HG03159 (cell line): ENCODE measurements at regions not wholly inside any gene's neighbourhood (a gene's known extent, or its start where the extent isn't known, plus 50 kb on each side); places are given as distances from the start of the nearest gene placed in this dataset.

Experiments
- ATAC-seq: cut with Tn5 transposase; IDR thresholded peaks from one replicate; pipeline ENCODE4 v1.9.1; 2021; ENCODE audit warnings: mild to moderate bottlenecking, moderate library complexity; ENCODE audit not compliant: unreplicated experiment

DNA sequence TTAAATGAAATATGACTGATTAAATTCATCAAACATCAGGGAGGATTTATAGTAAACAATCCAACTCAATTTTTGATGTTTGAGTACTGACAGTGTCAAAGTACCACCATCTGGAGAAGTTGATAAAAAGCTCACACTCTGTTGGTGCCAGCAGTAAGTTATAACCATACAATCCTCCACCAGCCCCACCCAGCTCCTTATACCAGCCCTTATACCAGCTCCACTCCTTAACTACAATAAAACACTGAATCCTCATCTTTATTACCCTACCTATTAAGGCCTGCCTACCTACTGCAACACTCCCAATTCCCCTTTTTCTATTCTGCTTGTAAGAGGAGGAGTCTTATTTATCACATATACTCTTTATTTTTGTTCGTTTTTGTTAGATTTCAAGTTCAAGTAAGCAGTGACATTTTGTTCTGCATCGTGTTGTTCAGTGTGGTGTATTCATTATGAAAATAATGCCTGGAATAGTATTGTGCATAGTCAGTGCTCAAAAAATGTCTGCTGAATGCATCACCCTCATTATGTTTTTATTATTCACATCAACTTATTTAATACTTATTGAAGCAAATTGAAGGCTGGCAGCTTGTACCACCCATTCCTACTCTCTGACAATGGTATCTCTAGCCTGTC is 954.7 kb upstream of the ADGRB3 start:
- ATAC-seq: no peak

DNA sequence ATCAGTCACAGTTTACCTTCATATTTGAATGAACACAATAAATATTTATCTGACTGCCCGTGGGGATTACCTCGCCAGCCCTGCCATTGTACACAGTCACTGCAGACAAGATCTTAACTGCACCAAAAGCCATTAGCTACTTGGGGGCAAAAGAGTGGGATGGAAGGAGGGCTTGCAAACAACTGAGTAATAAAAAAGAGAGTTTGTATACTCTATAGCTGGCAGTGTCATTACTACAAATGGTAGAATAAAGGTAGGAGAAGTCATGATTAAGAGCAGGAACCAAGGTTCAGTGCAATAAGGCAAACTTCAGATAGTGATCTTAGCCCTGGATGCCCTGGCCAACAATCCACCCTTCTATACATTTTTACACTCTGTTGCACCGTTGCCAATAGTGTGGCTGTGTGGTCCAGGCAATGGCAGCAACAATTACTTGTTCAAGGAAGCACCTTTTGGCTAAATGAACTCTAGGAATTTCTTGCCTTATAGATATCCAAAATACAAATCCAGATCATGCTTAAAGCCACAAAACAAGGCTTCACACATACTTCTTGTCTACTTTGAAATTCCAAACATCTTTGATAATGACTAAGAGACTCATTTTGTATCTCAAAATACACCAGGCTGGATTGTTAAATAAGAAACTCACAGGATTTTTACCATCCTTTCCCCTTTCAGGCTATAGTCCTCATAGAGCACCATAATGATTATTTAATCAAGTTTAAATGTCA is 955.4 kb upstream of the ADGRB3 start:
- ATAC-seq: no peak

DNA sequence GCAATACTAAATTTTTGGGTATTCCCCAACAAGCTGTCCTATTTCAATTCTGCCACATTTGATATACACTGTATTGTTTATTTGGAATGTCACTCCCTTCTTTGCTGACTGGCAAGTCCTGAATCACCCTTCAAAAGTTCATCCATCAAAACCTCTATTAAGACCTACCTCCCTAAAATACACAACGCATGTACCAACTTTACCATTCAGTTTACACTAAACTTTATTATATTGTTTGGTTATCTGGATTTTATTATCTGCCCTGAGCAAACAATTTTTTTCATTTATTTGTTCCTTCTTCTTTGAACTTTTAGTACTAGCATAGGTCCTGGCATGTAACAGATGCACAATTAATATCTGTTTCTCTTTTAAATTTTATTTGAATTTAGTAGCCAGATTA is 958.2 kb upstream of the ADGRB3 start:
- ATAC-seq: no peak

DNA sequence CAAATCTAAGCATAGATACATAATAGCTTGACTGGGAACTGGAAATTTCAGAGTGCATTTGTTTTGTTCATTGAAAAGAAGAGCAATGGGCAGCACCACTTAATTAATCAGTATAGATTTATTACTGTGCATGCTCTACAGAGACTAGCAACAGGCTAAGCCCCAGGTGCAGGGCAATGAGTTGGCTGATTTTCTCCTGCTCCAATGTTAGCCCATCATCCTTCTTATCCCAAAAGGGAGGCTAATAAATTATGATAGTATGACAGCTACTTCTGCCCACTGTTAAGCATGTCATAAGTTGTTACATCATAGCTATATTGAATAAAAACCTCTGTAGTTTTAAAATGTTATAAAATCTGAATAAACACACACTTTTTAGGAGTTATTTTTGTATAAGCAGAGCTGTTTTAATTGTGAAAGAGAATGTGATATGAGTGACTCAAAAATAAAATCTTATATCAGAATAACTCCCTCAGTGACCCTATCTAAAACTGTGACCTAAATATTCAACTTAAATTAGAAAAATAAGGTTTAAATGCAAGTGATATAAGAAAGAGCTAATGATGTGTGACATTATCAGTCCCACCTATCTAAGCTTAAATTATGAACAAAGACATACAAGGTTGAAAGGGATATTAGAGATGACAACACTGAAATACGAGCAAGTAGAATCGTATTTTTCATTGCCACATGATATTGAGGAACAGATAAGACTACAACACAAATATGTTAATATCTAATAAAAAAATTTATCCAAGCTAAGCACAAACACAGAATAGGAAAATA is 967.3 kb upstream of the ADGRB3 start:
- ATAC-seq: no peak

DNA sequence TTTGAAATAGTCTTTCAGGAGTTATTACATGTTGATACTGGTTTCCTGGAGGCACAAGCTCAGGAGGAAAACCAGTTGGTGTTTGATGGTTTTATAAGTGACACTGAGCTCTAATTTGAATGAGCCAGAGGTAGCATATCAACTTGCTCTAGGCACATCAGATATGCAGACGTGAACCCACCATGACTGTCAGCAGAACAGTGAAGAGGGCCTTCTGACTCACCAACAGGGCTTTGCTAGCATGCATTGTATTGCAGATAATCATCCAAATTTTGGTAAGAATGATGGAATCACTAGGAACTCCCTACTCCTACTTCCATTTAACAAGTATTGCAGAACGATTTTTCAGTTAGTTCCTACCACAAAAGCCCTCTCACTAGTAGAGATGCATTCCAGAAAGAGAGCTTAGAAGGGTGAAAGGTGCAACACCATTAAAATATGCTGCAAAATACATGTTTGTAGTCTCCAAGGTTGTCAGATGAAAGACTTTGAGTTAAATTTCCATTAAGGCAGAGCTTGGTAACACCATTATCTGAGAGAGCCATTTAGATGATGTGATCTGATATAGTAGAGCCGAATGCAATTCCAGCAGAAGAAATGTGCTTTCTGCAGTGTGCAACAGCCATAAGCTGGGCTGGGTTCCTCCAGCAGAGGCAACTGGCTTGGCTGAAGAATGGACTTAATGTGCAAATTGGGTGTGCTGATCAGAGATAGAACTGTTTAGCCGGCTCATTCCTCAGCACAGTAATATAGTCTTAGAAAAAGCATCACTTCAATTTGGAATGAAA is 968.7 kb upstream of the ADGRB3 start:
- ATAC-seq: no peak

DNA sequence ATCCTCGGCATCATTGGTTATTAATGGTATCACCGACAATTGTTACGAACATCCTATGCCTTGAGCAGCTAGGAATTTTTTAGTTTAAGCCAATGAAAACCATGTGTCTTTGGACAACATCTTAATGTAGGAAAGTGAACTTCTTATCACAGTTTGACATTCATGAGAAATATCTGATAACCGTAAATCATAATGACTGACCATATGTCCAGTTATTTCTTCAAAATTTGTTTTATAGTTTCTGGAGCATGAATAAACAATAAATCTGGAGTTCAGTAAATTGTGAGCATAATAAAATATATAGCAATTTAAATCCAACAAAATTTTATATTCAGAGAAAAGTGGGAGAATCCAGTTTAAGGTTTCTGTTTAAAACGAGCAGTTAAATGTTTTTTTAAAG is 970.1 kb upstream of the ADGRB3 start:
- no peak for ATAC-seq

DNA sequence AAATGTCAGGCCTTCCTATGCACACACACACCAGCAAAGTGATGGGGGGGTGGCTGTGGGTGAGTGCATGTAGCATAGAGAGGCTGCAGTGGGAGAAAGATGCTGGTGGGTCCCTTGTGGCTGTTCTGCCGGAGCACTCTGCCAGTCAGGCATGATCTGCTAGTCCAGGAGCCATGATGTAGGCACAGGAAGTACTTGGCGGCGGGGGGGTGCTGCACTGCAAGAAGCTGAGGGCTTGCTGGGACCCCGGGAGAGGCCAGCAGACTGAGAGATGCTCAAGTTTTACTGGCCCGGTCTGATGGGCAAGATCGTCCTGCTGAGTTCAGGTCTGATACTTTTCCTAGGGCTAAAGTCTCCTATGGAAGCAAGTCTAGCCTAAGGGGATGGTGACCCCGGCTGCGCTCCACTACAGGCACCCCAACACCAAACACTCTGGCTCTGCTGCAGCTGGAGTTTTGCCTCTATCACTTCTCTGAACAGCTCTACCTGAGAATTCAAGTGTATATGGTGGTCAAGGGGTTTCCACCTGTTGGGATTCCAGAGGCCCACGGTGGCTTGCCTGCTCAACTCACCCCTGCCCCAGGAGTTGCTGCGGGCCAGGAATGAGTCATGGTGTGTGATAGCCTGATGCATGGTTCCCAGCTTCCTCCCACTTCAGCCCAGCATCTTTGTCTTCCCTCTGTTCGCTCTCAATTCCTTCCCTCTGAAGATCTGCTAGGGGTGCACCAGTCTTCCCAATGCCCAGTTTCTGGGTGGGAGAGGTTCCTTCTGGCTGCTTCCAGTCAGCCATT is 971.8 kb upstream of the ADGRB3 start:
- no peak for ATAC-seq

DNA sequence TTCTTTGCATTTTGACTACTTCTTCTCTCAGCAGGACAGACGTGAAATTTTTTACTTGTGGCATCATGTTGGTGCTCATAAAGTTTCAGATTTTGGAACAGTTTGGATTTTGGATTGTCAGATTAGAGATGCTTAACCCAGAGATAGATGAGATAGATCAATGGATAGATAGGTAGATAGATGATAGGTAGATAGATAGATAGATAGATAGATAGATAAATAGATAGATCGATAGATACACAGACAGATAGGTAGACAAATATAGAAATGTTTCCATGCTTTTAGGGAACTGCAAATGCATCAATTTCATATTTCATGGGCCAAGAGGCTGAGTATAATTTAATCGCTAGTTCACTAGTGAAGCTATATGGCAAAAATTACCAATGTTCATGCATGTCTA is 981.5 kb upstream of the ADGRB3 start:
- ATAC-seq: no peak

DNA sequence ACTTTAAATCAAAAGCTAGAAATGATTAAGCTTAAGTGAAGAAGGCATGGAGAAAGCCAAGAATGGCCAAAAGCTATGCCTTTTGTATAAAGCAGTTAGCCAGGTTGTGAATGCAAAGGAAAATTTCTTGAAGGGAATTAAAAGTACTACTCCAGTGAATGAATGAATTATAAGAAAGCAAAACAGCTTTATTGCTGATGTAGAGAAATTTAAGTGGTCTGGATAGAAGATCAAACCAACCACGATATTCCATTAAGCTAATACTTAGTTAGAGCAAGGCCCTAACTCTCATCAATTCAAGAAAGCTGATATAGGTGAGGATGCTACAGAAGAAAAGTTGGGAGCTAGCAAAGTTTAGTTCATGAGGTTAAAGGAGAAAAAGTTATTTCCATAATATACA is 988.5 kb upstream of the ADGRB3 start:
- no peak for ATAC-seq

DNA sequence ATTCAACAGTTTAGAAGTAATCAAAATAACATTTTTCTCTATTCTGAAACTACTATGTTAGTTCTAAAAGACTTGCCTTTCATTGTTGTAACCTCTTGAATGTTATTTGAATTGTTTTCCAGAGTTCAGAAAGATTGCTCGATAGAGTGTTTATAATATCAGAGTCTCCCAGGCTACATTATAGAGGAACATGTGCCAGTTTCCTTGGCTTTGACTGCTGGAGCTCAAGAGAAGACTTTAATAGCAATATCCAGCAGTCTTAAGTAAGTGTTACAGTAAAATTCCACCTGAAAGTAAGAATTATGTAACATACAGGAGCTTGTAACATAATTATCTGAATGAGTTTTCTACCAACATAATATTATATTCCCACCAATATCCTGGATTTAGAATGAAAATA is 991.8 kb upstream of the ADGRB3 start:
- no peak for ATAC-seq

DNA sequence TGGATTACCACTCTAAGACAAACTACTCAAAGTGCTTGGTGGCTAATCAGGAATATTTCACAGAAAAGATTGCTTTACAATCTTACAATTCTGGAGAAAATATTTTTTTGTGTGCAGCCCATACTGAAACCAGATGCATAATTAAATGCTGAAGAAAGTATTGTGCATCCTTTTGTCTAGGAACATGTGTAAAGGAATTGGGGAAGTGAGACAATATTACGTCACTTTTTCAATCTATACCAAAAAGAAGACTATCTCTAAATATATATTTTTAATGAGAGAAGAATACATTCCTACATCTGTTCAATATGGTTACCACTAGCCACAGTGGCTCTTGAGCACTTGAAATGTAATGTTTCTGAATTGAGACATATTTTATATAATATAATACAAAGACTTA is 992.5 kb upstream of the ADGRB3 start:
- no peak for ATAC-seq

DNA sequence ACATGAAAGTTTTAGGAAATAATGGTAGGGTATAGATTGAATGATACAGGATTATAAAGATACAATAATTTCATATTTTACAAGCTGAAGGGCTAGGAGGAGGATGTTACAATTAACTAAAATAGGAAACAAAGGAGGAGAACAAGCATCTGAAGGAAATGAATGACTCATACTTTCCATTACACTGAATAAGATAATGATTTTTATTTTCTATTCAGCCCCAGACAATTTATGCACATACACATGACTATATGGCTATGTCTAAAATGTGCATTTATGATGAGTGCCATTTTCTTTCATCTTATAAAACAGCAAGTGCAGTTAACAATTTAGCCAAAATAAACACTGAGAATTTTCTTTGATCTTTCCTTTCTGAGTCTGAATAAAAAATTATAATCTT is 994.6 kb upstream of the ADGRB3 start:
- no peak for ATAC-seq

DNA sequence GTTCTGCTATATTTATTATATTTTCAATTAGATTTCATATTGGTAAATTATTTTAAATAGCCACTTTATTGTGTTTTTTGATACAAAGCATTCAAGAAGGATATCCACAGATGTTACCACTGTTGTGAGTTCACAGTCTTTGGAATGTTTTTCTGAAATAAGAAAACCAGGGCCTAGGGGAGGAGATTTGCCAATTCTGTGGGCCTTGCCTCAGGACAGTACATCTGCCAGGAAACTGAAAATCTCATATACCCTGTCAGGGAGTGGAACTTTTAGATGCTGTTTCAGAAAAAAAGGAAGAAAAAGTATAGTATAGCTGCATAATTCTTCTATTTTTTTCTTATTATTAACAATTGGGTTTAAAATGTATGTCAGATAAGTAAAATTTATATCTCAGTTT is 995.9 kb upstream of the ADGRB3 start:
- no peak for ATAC-seq

DNA sequence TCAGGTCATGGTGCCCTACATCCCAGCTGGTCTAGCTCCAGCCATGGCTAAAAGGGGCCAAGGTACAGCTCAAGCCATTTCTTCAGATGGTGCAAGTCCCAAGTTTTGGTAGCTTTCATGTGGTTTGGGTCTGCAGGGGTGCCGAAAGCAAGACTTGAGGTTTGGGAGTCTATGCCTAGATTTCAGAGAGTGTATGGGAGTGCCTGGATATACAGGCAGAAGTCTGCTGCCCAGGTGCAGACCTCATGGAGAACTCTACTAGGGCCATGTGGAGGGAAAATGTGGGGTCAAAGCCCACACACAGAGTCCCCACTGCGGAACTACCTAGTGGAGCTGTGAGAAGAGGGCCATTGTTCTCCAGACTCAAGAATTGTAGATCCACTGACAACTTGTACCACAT is 1000.9 kb upstream of the ADGRB3 start:
- no peak for ATAC-seq

DNA sequence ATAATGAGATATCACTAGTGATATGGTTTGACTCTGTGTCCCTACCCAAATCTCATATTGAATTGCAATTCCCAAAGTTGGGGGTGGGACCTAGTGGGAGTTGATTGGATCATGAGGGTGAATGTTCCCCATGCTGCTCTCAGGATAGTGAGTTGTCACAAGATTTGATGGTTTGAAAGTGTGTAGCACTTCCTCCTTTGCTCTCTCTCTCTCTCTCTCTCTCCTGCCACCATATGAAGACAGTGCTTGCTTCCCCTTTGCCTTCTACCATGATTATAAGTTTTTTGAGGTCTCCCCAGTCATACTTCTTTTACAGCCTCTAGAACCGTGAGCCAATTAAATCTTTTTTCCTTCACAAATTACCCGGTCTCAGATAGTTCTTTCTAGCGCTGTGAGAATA is 1002.0 kb upstream of the ADGRB3 start:
- ATAC-seq: no peak

DNA sequence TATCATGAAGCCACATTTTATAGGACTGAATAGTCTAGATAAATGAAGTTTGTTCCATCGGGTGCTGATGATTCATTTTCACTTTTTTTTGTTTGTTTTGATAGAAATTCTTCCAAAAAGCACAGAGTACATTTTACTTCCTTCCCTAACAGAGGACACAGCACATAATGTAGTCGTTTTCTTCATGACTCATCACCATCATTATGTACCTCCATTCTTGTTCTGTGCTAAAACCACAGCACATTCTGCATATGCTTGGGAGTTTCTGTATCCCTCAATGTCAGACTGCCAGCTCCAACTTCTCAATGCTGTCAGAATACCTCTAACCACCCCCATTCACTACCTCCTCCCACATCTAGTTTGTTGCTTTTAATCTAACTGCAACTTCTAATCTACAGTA is 1004.9 kb upstream of the ADGRB3 start:
- no peak for ATAC-seq

DNA sequence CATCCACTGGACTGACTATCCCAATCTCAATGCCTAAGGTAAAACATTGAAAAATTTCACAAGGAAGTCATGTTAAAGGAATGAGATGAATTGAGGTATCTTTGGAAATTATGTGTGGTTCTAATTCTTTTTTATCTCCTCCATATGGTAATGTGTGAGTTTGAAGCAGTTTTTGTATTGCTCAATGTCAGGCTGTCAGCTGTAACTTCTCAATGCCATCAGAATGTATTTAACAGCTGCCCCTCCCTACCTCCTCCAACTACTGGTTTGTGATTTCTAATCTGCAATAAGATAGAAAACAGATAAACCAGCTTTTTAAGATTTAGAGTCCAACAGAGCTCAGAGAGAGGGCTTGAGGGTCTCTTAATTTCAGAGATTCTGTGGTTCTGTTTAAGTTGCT is 1005.8 kb upstream of the ADGRB3 start:
- ATAC-seq: no peak

DNA sequence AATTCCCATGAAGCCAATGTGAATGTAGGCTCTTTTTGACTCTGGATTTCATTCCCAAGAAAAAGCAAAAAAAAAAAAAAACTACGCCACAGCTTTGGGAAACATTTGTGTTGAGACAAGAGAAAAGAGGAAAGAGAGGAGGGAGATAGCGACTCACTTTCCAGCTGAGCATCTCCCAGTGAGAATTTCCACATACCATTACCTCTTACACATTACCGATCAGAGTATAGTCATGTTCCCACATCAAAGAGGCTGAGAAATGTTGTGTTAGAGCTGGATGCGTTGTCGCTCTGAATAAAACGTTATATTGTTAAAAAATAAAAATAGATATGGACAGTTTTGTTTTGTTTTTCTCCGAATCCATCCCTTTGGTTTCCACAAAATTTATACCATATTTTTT is 1019.3 kb upstream of the ADGRB3 start:
- no peak for ATAC-seq

DNA sequence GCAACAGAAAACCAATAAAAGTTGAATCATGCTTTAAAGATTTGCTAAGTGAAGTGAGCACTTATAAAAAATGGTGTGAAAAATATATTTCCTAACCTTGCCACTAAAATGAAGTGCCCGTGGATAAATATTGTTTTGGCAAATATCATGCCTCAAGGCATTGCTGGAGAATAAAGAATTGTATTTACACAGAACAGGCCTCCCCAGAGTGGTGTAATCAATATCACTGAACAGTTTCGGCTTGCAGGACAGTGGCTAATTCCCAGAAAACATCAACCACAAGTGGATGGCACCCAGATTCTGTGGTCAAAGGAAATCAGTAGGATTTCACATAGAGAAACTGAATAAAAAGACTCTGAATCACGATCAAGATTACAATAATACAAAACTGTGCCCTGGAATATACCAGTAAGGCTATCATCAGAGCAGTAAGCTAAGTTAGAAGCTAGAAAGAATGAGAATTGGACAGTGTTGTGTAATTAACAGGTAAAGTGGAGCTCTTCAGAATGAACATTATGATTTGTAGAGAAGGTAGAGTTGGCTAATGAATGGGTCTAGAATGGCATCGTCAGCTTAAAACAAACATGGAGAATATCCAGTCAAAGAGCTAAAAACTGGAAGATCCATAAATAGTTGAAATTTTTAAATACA is 1026.9 kb upstream of the ADGRB3 start:
- no peak for ATAC-seq
